Endodermal cell (in vitro differentiated cells): ENCODE measurements at regions not wholly inside any gene's neighbourhood (a gene's known extent, or its start where the extent isn't known, plus 50 kb on each side); places are given as distances from the start of the nearest gene placed in this dataset.

Experiments
- DNase-seq: peaks from one replicate; pipeline ENCODE4 v3.0.0-alpha.2; 2017
- H3K27ac ChIP-seq: 2 replicates; pipeline ENCODE4 v1.5.1; 2013; ENCODE audit warnings: mild to moderate bottlenecking, low read depth, low read length, moderate library complexity
- H3K27me3 ChIP-seq: 2 replicates; pipeline ENCODE4 v1.6.1; 2013; ENCODE audit warnings: mild to moderate bottlenecking, low read length, moderate library complexity; ENCODE audit not compliant: insufficient read depth, control insufficient read depth, poor library complexity, severe bottlenecking
- H3K36me3 ChIP-seq: 2 replicates; pipeline ENCODE4 v1.7.0; 2013; ENCODE audit warnings: mild to moderate bottlenecking, low read length, moderate library complexity; ENCODE audit not compliant: control insufficient read depth, insufficient read depth
- H3K4me1 ChIP-seq: one replicate; pipeline ENCODE4 v1.7.0; 2013; ENCODE audit warnings: low read length; ENCODE audit not compliant: control insufficient read depth, insufficient read depth
- H3K4me3 ChIP-seq: 2 replicates; pipeline ENCODE4 v1.5.1; 2013; ENCODE audit warnings: mild to moderate bottlenecking, low read length, moderate library complexity
- H3K9ac ChIP-seq: 2 replicates; pipeline ENCODE4 v1.6.1; 2013; ENCODE audit warnings: mild to moderate bottlenecking, low read length, moderate library complexity; ENCODE audit not compliant: poor library complexity, severe bottlenecking; ENCODE audit errors: extremely low read depth
- H3K9me3 ChIP-seq: 2 replicates; pipeline ENCODE4 v1.6.1; 2013; ENCODE audit warnings: mild to moderate bottlenecking, low read length, moderate library complexity; ENCODE audit not compliant: control insufficient read depth
- H3K27ac Mint-ChIP-seq: 2 replicates; pipeline ENCODE4 v1.8.0; 2020; ENCODE audit warnings: mixed read lengths
- H3K27me3 Mint-ChIP-seq: 2 replicates; pipeline ENCODE4 v1.8.0; 2021; ENCODE audit warnings: mild to moderate bottlenecking, mixed read lengths; ENCODE audit not compliant: insufficient read depth
- H3K36me3 Mint-ChIP-seq: 2 replicates; pipeline ENCODE4 v1.8.0; 2020; ENCODE audit warnings: low read depth, mixed read lengths
- H3K4me1 Mint-ChIP-seq: 2 replicates; pipeline ENCODE4 v1.8.0; 2020; ENCODE audit warnings: mixed read lengths
- H3K4me3 Mint-ChIP-seq: 2 replicates; pipeline ENCODE4 v1.8.0; 2020; ENCODE audit warnings: mild to moderate bottlenecking, moderate library complexity, mixed read lengths
- H3K9me3 Mint-ChIP-seq: 2 replicates; pipeline ENCODE4 v1.8.0; 2020; ENCODE audit warnings: mild to moderate bottlenecking, mixed read lengths
- WGBS, 2 experiments: methylation state at CpG; one replicate each; pipeline versions ENCODE4 v1.1.5 to v1.1.7; 2013; ENCODE audit warnings: missing lambda C conversion rate in 2 of 2, mixed read lengths in 1 of 2; ENCODE audit not compliant: insufficient coverage in 1 of 2, insufficient read length in 1 of 2; 5-methylcytosine and 5-hydroxymethylcytosine counted together
- TF ChIP-seq, protein P1 (sequence below): fragments of 200-600 bp; sonication (generic); conservative IDR thresholded peaks from 2 replicates; pipeline ENCODE4 v1.5.0; 2021; ENCODE audit warnings: antibody characterized with exemption, mild to moderate bottlenecking

DNA sequence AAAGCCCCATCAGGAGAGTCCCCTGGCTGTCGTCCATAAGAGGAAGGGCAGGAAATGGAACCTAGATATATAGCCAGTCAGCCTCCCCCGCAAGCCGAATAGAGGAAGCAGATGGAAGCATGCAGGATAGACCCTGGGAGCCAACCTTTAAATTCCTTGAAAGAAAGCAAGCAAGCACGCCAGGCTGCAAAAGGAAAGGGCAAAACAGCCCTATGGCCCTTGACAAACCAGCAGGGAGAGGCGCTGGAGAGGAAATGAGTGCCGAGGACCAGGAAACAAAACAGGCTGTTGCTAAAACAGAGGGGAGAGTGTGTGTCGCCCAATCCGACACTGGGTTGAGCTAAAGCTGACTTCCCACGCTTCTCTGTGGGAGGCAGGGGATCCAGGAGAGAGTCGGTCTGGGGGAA is 203.5 kb upstream of the MTNR1B start:
- Histone ChIP-seq H3K36me3 (no peaks in the 10 kb centered on the region), H3K27ac (peak overlapping the region; percentile 13), H3K27me3 (peaks cover 40% of the 10 kb centered on the region), H3K9me3 (no peaks in the 10 kb centered on the region), H3K9ac (no peak overlapping the region), H3K4me1 (no peaks in the 10 kb centered on the region), H3K4me3 (no peak overlapping the region)
- Mint-ChIP-seq H3K27ac (no peak overlapping the region), H3K4me3 (no peak overlapping the region), H3K36me3 (peaks cover 2% of the 10 kb centered on the region), H3K4me1 (peaks cover 16% of the 10 kb centered on the region), H3K27me3 (peaks cover 23% of the 10 kb centered on the region), H3K9me3 (no peaks in the 10 kb centered on the region)
- WGBS, 2 experiments, result 62 to 66% methylated on average over 8 to 10 of the region's 10 CpGs
- TF ChIP-seq, protein P1, sequence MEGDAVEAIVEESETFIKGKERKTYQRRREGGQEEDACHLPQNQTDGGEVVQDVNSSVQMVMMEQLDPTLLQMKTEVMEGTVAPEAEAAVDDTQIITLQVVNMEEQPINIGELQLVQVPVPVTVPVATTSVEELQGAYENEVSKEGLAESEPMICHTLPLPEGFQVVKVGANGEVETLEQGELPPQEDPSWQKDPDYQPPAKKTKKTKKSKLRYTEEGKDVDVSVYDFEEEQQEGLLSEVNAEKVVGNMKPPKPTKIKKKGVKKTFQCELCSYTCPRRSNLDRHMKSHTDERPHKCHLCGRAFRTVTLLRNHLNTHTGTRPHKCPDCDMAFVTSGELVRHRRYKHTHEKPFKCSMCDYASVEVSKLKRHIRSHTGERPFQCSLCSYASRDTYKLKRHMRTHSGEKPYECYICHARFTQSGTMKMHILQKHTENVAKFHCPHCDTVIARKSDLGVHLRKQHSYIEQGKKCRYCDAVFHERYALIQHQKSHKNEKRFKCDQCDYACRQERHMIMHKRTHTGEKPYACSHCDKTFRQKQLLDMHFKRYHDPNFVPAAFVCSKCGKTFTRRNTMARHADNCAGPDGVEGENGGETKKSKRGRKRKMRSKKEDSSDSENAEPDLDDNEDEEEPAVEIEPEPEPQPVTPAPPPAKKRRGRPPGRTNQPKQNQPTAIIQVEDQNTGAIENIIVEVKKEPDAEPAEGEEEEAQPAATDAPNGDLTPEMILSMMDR, result no peak
- DNase-seq, result peak; percentile 77

DNA sequence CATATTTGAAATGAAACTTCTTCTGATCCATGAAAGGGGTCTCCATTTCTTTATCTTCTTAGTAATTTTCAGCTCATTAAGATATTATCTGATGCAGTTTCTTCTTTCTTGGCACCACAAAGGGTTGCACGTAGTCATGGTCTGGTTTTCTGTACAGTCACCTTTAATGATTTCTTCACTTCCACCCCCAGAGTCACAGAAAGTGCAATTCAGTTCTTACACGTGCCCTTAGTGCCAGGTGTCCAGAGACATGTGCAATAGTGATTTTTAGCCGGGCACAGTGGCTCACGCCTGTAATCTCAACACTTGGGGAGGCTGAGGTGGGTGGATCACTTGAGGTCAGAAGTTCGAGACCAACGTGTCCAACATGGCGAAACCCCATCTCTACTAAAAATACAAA is 202.8 kb upstream of the MTNR1B start:
- Mint-ChIP-seq H3K4me3 (no peak overlapping the region), H3K36me3 (peaks cover 2% of the 10 kb centered on the region), H3K27ac (no peak overlapping the region), H3K9me3 (no peaks in the 10 kb centered on the region), H3K4me1 (peaks cover 16% of the 10 kb centered on the region), H3K27me3 (peaks cover 30% of the 10 kb centered on the region)
- WGBS, 2 experiments, result 93 to 97% methylated on average over 4 to 7 of the region's 7 CpGs
- Histone ChIP-seq H3K36me3 (no peaks in the 10 kb centered on the region), H3K4me1 (no peaks in the 10 kb centered on the region), H3K9ac (no peak overlapping the region), H3K9me3 (no peaks in the 10 kb centered on the region), H3K27ac (no peak overlapping the region), H3K4me3 (no peak overlapping the region), H3K27me3 (peaks cover 47% of the 10 kb centered on the region)
- no peak for DNase-seq
- TF ChIP-seq, protein P1, result no peak

DNA sequence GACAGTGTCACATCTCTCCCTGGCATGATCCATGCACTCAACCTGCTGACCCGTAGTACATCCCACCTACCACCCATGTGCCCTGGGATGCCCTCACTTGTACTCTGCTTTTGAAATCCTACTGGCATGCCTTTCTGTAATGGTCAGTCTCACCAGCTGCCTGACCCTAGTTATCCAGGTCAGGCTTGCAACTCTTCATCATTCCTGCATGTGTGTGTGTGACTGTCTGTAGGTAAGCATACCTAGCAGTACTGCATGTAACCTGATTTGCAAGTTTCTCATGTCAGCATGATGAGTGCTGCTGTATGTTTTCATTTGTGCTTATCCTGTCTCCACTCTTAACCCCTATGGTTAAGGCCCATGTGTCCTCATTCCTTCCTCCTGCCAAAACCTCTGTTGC is 202.0 kb upstream of the MTNR1B start:
- Mint-ChIP-seq H3K4me3 (no peak overlapping the region), H3K36me3 (peaks cover 2% of the 10 kb centered on the region), H3K4me1 (peaks cover 16% of the 10 kb centered on the region), H3K27me3 (peaks cover 30% of the 10 kb centered on the region), H3K9me3 (no peaks in the 10 kb centered on the region), H3K27ac (no peak overlapping the region)
- Histone ChIP-seq H3K4me1 (no peaks in the 10 kb centered on the region), H3K36me3 (no peaks in the 10 kb centered on the region), H3K9ac (no peak overlapping the region), H3K9me3 (no peaks in the 10 kb centered on the region), H3K4me3 (no peak overlapping the region), H3K27me3 (peaks cover 48% of the 10 kb centered on the region), H3K27ac (no peak overlapping the region)
- 93% methylated on average over 1 of the region's 1 CpG; no CpG with 5 or more reads in 1 of the 2 experiments for WGBS, 2 experiments
- no peak for DNase-seq
- TF ChIP-seq, protein P1, result no peak
